NCI-H774 (cell line): ENCODE measurements at regions not wholly inside any gene's neighbourhood (a gene's known extent, or its start where the extent isn't known, plus 50 kb on each side); places are given as distances from the start of the nearest gene placed in this dataset.

ENCODE experiments used
- DNase-seq: peaks from one replicate; lab custom pipeline; 2025; lab: John Stamatoyannopoulos, UW

DNA sequence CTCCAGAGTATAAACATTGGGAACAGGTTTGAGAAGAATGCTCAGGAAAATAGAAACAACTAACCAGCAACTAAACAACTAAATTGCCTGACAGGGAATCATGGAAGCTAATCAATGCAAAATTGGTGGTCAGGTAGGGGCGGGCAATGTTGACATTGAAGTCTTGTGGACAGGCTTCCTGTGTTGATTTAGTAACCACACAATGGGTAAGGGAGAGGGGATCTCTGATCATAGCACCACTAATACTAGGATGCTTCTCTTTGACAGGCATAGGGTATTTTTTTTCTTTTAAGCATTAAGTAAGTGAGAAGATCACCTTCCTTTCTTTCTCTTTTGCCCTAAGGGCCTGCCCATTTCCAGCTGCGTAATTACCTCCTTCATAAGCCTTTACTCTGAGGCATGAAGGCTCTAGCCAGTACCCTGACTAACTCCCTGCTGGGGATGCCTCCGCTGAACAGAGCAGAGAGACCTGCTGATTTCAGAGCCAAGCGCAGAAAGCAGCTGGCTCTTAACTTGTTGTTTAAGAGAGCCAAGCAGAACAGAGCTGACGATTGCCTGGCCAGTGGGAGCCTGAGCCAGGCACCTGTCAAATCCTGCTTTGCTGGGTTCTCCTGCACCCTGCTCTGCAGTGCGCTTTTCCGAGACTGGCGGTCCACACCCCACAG lies 118.7 kb downstream of the BMP2 start:
- no peak for DNase-seq

DNA sequence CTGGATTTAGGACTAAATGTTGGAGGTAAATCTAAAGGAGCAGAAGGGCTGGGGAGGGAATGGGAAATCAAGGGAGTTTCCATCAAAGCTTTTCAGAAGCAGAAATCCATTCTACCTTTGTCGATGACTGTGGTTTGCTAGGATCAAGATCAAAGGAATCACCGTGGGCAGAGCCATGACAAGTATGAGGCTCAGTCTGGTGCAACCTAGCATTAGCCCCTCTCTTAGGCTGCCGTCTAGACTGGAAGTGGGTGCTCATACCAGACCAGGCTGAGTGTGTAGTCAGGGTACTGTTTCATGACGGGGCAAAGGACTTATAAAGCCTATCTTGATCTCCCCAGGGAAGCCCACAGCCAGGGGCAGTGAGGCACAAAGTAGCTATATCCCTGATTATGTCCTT lies 120.5 kb downstream of the BMP2 start:
- no peak for DNase-seq

DNA sequence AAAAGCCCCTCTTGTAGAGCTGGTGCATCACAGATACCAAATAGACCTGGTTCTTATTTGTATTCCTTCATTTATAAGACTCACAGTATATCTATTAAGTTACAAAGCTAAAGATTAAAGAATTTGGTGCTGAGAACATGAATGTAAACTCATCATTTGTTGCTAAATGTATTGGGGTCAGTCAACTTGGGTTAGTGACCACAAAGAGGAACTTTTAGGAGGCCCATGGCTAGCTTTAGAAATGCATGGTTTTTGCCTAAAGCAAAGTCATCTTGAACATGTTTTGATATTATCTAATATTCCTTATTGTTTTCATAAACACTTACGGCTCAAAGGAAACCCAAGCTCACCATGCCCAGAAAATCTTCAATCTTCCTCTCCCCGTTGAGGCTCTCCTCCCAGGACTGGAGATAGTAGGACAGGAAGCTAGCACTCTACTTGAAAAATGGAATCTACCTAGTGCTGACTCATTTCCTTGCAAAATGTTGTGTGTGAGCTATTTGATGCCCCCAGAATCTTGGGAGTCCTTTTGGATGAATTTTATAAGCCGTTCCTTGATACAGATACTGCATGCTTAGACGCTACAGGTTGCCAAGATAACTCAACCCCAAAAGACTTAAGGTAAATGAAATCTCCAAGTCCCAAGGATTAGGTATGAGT lies 121.4 kb downstream of the BMP2 start:
- DNase-seq: no peak

DNA sequence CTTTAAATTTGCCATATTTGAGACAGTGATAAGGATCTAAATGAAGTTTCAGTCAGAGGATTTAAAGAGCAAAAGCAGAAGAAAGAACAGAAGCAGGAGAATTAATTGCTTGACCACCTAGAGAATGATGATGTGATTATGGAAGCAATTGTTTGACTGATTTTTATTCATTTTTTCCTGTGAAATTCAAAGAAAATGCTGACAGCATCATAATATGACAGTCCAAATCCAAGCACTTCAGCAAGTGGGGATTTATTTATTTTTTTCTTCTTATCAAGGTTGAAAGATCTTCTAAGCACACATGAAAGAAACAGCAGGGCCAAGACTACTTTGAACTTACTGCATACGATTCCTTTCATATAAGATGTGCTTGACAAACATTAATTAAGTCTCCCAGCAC lies 125.2 kb downstream of the BMP2 start:
- DNase-seq: no peak

DNA sequence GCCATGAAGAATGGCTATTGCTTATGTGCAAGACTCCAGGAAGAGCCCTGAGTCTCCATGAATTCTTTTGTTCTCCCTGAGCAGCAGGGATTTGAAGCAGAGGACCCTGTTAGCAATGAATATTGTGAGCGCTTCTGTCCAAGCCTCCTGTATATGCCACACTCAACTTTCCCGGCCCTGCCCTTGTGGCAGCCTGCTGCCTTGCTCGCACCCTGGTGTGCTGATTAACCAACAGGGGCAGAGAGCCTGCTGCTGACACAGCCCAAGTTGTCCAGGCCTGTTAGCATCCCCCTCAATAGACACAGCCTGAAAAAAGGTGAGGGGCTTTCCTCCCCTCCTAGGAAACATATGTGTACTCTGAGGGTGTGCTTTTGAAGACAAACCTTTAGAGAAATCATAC lies 131.4 kb downstream of the BMP2 start:
- DNase-seq: no peak

DNA sequence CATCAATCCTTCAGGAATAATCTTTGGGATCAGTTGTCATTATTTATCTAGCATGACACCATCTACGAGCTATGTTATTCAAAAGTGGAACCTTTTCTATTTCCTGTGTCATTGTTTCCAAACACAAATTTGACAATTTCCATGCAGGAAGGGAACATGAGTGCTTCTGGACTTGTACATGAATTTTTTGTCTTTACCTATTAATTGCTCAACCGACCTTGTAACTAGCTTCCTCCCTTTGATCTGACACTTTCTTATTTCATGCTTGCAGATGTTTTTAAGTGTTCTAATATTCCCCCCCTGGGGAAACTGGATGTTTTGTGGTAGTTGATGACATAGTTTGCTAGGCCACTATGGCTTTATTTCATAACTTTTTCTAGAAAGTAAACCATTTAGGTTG lies 139.4 kb downstream of the BMP2 start:
- DNase-seq: no peak

DNA sequence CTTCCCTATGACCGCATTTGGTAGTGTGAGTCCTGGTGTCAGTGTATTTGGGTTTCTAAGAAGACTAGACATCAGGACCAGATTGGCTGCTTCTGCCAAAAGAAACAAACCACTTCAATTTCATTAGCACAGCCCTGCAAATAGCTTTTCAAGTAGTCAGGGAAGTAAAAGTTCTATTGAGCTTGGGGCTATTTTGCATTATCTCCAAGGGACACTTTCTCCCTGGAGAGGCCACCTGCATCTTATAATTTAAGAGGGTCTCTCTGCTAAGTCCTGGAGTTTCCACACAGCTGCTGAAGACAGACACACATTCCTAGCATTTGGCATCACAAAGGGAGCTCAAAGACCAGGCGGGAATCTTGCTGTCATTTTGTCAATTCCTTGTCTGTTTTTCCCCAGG lies 141.2 kb downstream of the BMP2 start:
- DNase-seq: no peak

DNA sequence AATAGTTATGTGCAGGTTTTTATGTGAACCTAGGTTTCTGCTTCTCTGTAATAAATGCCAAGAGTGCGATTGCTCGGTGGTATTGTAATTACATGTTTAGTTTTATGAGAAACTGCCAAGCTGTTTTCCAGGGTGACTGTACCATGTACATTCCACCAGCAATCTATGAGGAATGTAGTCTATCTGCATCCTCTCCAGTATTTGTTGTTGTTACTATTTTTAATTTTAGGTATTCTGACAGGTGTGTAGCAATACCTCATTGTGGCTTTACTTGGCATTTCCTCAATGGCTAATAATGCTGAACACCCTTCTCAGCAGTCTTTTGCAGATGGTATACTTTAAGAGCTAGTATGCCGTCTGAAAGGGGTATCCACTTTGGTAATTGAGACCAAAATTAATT lies 142.1 kb downstream of the BMP2 start:
- no peak for DNase-seq

DNA sequence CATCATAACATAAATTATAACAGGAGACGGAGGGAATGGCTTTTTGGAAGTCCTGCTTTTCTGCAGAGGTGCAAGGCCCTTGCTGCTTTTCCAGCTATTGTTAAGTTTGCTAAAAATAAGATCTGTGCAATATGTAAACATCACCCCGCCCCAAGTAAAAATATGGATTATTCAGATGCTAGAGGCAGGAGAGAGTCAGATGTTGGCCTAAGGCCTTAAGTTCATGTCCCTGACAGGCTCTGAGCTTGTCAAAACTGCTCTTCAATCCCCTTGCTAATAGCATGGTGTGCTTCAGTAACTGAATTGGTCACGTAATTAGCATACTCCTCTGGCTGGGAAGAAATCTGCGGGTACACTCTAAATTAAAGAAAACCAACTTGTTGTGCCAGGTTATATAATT lies 147.5 kb downstream of the BMP2 start:
- no peak for DNase-seq

DNA sequence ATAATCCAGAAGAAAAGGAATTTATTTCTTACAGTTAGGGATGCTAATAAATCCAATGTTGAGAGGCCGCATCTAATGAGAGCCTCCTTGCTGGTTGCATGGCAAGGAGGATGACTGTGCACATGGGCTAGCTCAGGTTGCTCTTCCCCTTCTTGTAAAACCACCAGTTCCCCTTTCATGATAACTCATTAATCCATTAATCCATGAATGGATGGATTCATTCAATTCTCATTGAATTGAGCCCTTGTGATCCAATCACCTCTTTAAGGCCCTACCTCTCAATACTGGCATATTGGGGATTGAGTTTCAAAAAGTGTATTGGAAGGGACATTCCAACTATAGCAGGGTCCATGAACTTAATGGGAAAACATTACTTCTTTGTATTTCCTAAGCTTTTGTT lies 149.5 kb downstream of the BMP2 start:
- no peak for DNase-seq

DNA sequence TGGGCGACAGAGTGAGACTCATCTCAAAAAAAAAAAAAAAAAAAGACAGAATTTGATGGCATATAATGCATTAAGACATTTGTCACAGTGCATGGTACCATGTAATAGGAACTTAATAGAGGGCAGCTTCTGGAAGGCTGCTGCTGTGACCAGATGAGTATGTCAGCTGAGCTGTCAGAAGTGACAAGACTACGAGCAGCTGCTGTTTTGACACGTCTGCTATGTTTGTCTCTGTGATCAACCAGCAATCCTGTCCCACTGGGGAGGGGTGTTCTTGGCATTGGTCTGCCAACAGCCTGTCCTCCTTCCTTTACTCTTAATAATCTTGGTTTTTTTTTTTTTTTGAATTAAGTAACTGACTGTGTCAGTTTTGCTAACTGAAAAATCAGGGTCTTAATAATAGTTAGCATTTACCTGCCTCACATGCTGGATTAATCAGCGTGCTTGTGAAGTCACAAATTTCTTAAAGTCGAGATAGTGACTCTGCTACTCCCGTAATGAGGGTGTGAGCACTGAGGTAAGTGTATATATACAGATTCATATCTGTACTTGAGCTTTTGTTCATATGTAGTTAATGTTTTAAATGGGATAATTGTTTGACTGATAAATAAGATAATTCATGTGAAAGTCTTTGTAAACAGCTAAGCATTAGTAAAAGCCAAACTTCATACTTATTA lies 152.4 kb downstream of the BMP2 start:
- no peak for DNase-seq

DNA sequence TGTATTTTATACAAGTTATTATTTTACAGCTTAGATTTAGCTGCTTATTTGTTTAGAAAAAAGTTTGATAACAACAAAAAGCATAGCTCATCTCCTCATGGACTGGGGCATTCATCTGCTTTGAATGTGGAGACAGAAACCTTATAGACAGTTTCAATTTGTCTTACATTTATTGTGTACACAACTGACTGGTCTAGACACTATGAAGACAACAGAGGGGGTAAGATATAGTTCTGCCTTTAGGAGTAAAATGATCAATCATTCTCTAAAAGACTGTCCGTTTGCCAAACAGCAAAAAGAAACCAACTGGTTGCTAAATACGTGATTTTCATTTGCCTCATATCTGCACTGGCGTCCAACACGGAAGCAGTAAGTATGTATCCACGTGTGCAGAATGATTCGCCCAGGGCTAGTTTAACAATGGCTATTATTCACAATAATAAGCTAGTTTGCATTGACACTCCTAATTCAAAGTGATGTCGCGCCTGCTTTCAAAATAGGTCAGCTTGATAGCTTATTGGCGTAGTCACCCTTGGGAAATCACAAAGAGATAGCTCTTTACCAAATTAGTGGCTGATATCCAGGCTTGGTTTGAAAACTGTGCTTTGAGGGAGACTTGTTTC lies 153.6 kb downstream of the BMP2 start:
- no peak for DNase-seq

DNA sequence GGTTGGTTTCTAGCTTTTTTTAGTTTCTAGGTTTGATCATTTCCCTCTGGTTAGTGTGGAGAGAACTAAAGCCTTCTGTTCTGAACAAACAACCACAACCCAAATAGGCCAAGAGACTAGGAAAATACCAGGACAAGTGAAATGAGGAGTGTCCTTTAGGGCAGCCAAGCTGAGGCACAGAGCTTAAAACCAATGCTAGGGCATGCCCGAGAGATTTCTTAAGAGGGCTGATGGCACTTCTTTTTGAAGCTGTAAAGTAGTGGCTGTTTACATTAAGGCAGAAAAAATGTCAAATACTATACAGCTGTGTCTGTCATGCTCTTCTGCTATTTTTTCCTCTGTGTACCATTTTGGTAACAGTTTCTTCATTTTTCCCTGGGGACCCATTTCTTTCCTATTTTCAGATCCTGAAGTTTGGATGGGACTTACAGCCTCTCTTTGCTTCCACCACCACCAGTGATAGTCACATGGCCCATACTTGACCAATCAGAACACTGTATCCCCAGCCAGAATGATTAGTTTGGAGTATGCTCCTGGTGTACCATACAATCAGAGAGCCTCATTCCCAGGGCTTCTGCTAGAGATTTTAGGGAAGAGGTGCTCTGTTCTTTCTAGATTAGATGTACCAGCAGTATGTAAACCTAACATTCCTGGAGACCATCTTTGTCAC lies 154.4 kb downstream of the BMP2 start:
- no peak for DNase-seq

DNA sequence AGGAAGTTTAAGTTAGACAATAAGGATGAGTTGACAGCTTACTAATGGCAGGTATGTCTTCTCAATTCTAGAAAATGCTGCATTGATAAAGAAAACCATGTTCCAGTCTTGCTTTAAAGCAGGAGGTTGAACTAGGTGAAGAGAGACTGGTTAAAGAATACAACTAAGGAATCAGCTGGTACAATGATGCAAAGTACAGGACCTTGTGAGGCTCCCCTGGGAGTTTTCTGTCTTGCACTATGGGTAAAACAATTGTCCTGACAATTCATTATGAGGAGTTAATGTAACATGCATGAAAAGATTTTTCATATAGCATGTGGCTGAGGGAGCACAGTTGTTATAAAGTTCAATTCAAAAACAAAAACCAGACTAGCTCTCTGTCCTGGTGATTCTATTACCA lies 157.2 kb downstream of the BMP2 start:
- DNase-seq: no peak

DNA sequence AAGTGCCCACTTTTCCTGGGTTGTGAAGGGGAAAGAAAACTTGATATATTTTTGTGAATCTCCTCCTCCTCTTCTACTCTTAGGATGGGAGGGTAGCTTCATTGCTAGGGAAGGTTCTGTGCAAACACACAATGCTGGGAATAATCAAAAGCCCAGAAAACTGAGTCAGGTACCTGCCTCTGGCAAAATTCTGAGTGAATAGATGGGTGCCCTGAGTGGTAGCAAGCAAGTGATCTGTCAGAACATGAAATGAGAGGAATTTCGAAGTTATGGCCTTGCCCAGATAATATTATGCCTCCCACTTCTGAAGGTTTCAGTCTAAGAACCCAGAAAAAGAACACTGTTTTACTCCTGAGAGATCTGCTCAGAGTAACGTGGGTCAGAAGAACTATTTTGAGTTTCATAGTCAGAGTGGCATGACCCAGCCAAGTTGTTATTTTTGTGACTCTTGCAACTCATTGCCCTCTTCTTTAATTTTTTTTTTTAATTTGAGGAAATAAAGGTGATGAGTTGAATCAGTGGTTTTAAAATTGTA lies 158.3 kb downstream of the BMP2 start:
- DNase-seq: no peak

DNA sequence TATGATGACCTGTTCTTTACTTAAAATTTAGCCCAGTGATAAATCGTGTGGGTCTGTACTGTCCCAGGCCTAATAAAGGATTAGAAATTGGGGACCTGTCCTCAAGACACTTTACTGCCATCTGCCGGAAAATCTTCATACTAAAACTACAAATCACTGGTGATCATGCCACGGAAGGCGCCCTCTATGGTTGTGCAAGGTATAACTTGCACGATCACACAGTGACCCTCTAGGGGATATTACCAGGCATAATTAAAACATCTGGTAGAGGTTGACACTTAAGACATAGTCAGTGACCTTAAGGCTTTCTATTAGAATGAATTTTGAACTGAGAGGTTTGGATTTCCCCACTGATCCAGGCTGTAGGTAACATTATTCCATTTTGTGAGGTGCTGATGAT lies 172.6 kb downstream of the BMP2 start:
- no peak for DNase-seq

DNA sequence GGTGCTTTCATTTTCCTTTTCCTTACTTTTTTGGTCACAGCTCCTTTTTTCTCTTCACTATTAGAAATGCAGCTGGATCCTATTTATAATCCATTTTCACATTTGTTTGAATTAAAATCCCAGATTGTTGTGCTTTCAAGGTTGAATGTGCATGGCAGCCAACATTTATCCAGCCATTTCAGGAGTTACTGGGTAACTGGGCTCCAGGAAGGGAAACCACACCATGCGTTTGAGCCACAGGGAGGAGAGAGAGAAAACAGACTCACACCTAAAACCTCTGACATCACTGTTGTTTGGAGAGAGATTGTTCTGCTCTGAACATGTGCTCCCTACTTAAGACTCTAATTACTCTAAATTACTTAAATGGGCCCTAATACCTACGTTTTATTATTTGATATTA lies 173.4 kb downstream of the BMP2 start:
- DNase-seq: no peak

DNA sequence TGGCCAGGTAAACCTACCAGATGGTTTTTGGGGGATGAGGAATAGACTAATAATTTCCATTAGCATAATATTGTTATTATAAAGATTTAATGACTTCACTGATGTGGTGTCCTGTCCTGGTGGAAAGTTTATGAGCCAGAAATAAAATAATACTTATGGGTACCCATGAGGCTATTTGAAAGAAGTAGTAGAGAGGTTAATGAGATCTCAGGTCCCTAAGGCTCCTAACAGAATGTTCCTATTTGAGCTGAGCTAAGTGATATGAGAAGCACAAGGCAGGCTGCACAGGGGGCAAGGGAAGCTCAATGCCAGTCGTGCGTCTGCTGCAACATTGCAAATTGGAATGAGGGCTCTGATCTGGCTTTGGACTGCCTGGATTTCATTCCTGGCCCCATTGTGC lies 174.1 kb downstream of the BMP2 start:
- no peak for DNase-seq

DNA sequence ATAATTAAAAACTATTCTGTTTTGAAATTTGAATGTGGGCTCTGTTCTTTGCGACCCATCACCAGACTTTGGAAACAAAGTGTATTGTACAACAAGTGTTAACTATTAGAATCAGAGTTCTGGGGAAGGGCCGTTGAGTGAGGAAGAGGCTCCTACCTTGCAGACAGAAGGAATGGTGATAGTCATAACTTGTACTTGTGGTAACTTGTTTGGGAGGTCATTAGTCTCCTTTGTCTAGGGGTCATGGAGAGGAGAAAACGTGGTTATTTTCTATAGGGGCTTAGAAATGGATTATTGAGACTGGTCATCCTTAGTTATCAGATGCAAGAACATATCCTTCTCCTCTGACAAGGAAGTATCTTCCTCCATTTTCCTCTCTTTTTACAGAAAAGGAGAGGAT lies 174.8 kb downstream of the BMP2 start:
- DNase-seq: no peak

DNA sequence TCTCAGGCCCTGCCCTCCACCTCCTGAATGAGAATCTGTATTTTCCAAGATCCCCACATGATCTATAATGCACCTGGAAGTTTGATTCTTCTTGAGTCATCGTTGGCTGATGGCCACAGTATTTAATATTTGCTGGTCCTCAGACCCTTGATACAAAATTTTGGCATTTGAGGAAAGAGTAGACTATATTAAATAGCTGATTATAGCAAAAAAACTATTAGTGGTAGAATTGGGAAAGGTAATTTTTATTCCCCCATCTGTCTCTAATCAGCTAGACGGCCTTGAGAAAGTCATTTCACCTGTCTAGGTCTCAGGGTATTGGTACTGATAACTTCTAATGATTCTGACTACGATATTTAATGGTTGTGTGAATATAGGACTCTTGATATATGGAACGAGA lies 176.8 kb downstream of the BMP2 start:
- no peak for DNase-seq

DNA sequence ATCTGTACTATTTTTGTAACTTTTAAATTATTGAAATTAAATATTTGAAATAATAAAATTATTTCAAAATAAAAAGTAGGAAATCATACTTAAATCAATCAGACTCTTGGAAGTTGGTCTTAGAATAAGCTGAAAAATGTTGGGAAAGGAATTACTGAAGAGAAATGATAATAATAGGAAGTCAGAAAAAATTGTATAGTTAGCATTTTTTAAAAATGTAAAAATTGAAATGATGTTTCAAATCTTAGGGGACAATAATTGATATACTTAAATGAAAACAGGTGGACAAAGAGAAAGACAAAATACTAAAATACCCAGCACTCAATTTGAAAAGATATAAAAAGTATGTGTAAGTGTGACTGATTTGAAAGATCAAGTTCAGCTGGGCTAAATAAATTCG lies 186.1 kb downstream of the BMP2 start:
- DNase-seq: no peak

DNA sequence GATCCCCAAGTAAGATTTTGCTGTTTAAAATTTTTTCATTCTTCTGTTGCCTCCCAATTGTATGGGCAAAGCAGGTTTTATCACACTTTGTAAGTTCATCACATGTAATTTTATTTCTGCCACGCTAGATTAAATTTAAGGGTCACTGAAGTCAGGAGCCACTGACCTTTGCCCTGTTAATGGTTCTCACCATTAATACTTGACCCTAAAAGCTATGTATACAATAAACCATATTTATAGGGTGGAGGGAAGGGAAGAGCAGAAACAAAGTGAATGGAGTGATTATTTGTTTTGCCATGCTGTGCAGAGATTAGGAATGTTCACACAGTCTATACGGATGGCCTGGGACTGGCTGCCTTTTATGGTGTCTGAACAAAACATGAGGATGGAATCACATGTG lies 186.7 kb downstream of the BMP2 start:
- DNase-seq: no peak
